Hepatocyte (in vitro differentiated cells): ENCODE measurements at regions not wholly inside any gene's neighbourhood (a gene's known extent, or its start where the extent isn't known, plus 50 kb on each side); places are given as distances from the start of the nearest gene placed in this dataset.

ENCODE experiments used
- DNase-seq: peaks from one replicate; pipeline ENCODE4 v3.0.0-alpha.2; 2016; ENCODE audit warnings: low spot score
- H2AFZ ChIP-seq: fragments of 200-600 bp; sonication (generic); 2 replicates; pipeline ENCODE4 v1.6.0; 2016; ENCODE audit warnings: antibody characterized with exemption, mild to moderate bottlenecking
- H3K27ac ChIP-seq: fragments of 200-600 bp; sonication (generic); 2 replicates; pipeline ENCODE4 v1.5.1; 2016; ENCODE audit warnings: mild to moderate bottlenecking
- H3K27me3 ChIP-seq: fragments of 200-600 bp; sonication (generic); 2 replicates; pipeline ENCODE4 v1.6.1; 2016
- H3K36me3 ChIP-seq: fragments of 200-600 bp; sonication (generic); replicated peaks from 2 replicates; pipeline ENCODE4 v1.5.1; 2016; ENCODE audit warnings: low read depth; ENCODE audit not compliant: insufficient read depth
- H3K4me1 ChIP-seq: fragments of 200-600 bp; sonication (generic); 2 replicates; pipeline ENCODE4 v1.5.1; 2016; ENCODE audit warnings: mild to moderate bottlenecking, moderate library complexity; ENCODE audit not compliant: insufficient read depth
- H3K4me2 ChIP-seq: fragments of 200-600 bp; sonication (generic); 2 replicates; pipeline ENCODE4 v1.6.0; 2016
- H3K4me3 ChIP-seq: fragments of 200-600 bp; sonication (generic); 2 replicates; pipeline ENCODE4 v1.5.1; 2016; ENCODE audit warnings: mild to moderate bottlenecking
- H3K79me2 ChIP-seq: fragments of 200-600 bp; sonication (generic); 2 replicates; pipeline ENCODE4 v1.6.0; 2017; ENCODE audit warnings: mild to moderate bottlenecking
- H3K9me2 ChIP-seq: fragments of 200-600 bp; sonication (generic); replicated peaks from 2 replicates; pipeline ENCODE4 v1.6.0; 2017; ENCODE audit warnings: mild to moderate bottlenecking; ENCODE audit not compliant: insufficient read depth
- H3K9me3 ChIP-seq: fragments of 200-600 bp; sonication (generic); 2 replicates; pipeline ENCODE4 v1.5.1; 2016; ENCODE audit warnings: low read depth, mild to moderate bottlenecking
- H4K20me1 ChIP-seq: fragments of 200-600 bp; sonication (generic); 2 replicates; pipeline ENCODE4 v1.6.0; 2016; ENCODE audit warnings: mild to moderate bottlenecking; ENCODE audit not compliant: insufficient read depth, poor library complexity, severe bottlenecking
- CTCF ChIP-seq: fragments of 200-600 bp; sonication (generic); IDR thresholded peaks from 2 replicates; pipeline ENCODE4 v1.5.1; 2016; ENCODE audit warnings: antibody characterized with exemption, mild to moderate bottlenecking; ENCODE audit not compliant: poor library complexity
- EZH2 ChIP-seq: fragments of 200-600 bp; sonication (generic); IDR thresholded peaks from 2 replicates; pipeline ENCODE4 v1.6.1; 2016; ENCODE audit warnings: antibody characterized with exemption, mild to moderate bottlenecking, borderline replicate concordance
- EZH2phosphoT487 ChIP-seq: fragments of 200-600 bp; sonication (generic); IDR thresholded peaks from one replicate; pipeline ENCODE4 v1.6.1; 2018; ENCODE audit warnings: antibody characterized with exemption, mild to moderate bottlenecking, low read depth, moderate library complexity; ENCODE audit not compliant: unreplicated experiment, severe bottlenecking
- WGBS: methylation state at CpG from one replicate; pipeline ENCODE4 v1.1.6; 2016; ENCODE audit warnings: low lambda C conversion rate; ENCODE audit errors: missing lambda C conversion rate; 5-methylcytosine and 5-hydroxymethylcytosine counted together

GRCh38 chr6:133644548-133644891 lies 244.4 kb upstream of the TCF21 start:
- H2AFZ ChIP-seq: no peak overlapping the region
- no peaks in the 10 kb centered on the region for H4K20me1 ChIP-seq
- no peak for TF ChIP-seq EZH2phosphoT487
- no peak for TF ChIP-seq CTCF
- TF ChIP-seq EZH2: no peak
- no peaks in the 10 kb centered on the region for H3K79me2 ChIP-seq
- H3K4me3 ChIP-seq: no peak overlapping the region
- peaks cover 8% of the 10 kb centered on the region for H3K4me1 ChIP-seq
- no peak overlapping the region for H3K27ac ChIP-seq
- no peaks in the 10 kb centered on the region for H3K9me2 ChIP-seq
- no peaks in the 10 kb centered on the region for H3K9me3 ChIP-seq
- H3K36me3 ChIP-seq: no peaks in the 10 kb centered on the region
- no peak for DNase-seq
- WGBS: 58% methylated on average over 4 of the region's 4 CpGs
- no peak overlapping the region for H3K4me2 ChIP-seq
- no peaks in the 10 kb centered on the region for H3K27me3 ChIP-seq

- no peaks in the 10 kb centered on the region for H3K9me2 ChIP-seq
- peak overlapping the region; percentile 17 for H3K4me2 ChIP-seq
- DNase-seq: peak; percentile 44
- H2AFZ ChIP-seq: no peak overlapping the region
- H3K79me2 ChIP-seq: no peaks in the 10 kb centered on the region
- no peaks in the 10 kb centered on the region for H3K27me3 ChIP-seq
- H3K4me1 ChIP-seq: peaks cover 8% of the 10 kb centered on the region
- no peak overlapping the region for H3K4me3 ChIP-seq
- H3K36me3 ChIP-seq: no peaks in the 10 kb centered on the region
- H3K27ac ChIP-seq: peak overlapping the region; percentile 55
- H4K20me1 ChIP-seq: no peaks in the 10 kb centered on the region
- H3K9me3 ChIP-seq: no peaks in the 10 kb centered on the region
- 37% methylated on average over 5 of the region's 5 CpGs for WGBS
- peak; percentile 95 for TF ChIP-seq EZH2phosphoT487
- TF ChIP-seq CTCF: no peak
Measured at GRCh38 chr6:133644892-133645619, 243.9 kb upstream of the TCF21 start.

GRCh38 chr6:133645966-133646740 lies 242.8 kb upstream of the TCF21 start:
- Histone ChIP-seq H3K27ac (peak overlapping the region; percentile 55), H3K4me1 (peaks cover 8% of the 10 kb centered on the region), H3K27me3 (no peaks in the 10 kb centered on the region), H3K9me2 (no peaks in the 10 kb centered on the region), H4K20me1 (no peaks in the 10 kb centered on the region), H3K4me2 (no peak overlapping the region), H3K9me3 (no peaks in the 10 kb centered on the region), H3K79me2 (no peaks in the 10 kb centered on the region), H2AFZ (no peak overlapping the region), H3K4me3 (no peak overlapping the region), H3K36me3 (no peaks in the 10 kb centered on the region)
- TF ChIP-seq CTCF: no peak
- TF ChIP-seq EZH2: no peak
- TF ChIP-seq EZH2phosphoT487: no peak
- DNase-seq: no peak
- WGBS: 69% methylated on average over 4 of the region's 4 CpGs
